ENCODE measurements at regions not wholly inside any gene's neighbourhood (a gene's known extent, or its start where the extent isn't known, plus 50 kb on each side); places are given as distances from the start of the nearest gene placed in this dataset.
A peak's percentile ranks its signal among the peaks of the same experiment; 100 is the strongest.

DNA sequence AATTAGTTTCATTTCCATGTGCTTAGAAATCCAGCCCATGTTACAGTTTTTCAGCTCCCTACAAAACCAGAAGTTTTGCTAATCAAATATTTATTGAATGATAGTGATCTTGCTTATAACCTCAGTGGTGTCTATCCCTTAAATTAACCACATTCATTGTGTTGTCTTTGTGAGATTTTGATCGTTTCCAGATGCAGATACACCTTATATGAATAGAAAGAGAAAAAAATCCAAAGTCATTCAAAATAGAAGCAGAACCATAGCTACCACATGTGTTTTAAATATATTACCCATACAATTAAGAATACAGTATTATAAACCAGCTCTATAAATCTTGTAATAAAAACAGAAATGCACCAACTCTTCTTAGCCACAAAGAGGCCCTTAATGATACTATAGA lies 60.6 kb upstream of the RREB1 start:
- no peaks in the 10 kb centered on the region for H3K9me3 Mint-ChIP-seq
- H3K27ac Mint-ChIP-seq, result peak overlapping the region; percentile 41
- peaks cover 47% of the 10 kb centered on the region for H3K4me1 Mint-ChIP-seq (ENCODE audit: low read depth)
- no peaks in the 10 kb centered on the region for H3K27me3 Mint-ChIP-seq
- intact Hi-C loops (cut with micrococcal nuclease), result no loop called here
- H3K36me3 Mint-ChIP-seq (ENCODE audit: low read depth), result no peaks in the 10 kb centered on the region
- no peak overlapping the region for H3K4me3 Mint-ChIP-seq

DNA sequence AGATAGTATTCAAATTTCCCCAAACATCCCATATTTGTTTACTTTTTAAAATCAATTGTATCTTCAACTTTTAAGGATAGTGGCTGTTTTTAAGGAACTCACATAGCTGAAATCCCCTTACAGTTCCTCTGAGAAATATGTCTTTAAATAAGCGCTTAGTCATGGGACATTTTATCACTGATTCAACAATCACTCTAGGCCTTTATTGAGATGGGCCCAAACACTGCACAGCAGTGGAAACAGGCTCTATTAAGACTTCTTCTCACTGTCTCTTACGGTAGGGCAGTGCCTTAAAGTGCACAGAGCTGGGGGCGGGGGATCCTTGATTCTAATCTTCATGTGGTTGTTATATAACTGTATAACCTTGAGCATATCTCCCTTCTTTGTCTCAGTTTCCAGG lies 59.8 kb upstream of the RREB1 start:
- Mint-ChIP-seq H3K27me3 (no peaks in the 10 kb centered on the region), H3K36me3 (ENCODE audit: low read depth) (peaks cover 5% of the 10 kb centered on the region)
- intact Hi-C loops (cut with micrococcal nuclease), result no loop called here

DNA sequence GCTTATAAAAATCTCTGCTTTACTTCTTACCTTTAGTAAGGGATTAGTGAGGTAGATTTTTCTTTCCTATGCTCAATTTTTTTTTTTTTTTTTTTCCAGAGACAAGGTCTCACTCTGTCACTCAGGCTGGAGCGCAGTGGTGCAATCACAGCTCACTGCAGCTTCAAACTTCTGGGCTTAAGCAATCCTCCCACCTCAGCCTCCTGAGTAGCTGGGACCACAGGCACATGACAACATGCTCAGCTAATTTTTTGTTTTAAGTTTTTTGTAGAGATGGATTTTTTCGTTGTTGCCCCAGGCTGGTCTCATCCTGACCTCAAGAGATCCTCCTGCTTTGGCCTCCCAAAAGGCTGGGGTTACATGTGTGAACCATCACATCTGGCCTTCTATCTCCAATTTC lies 58.9 kb upstream of the RREB1 start:
- Mint-ChIP-seq H3K27me3 (no peaks in the 10 kb centered on the region), H3K36me3 (ENCODE audit: low read depth) (peaks cover 7% of the 10 kb centered on the region), H3K27ac (peak overlapping the region; percentile 88), H3K4me1 (ENCODE audit: low read depth) (peaks cover 47% of the 10 kb centered on the region), H3K9me3 (no peaks in the 10 kb centered on the region), H3K4me3 (no peak overlapping the region)
- intact Hi-C loops (cut with micrococcal nuclease), result no loop called here

More for the DNA sequence above, 59.8 kb upstream of the RREB1 start:
- H3K4me1 Mint-ChIP-seq (ENCODE audit: low read depth), result peaks cover 44% of the 10 kb centered on the region
- H3K27ac Mint-ChIP-seq, result peak overlapping the region; percentile 88
- no peaks in the 10 kb centered on the region for H3K9me3 Mint-ChIP-seq
- peak overlapping the region; percentile 4 for H3K4me3 Mint-ChIP-seq

DNA sequence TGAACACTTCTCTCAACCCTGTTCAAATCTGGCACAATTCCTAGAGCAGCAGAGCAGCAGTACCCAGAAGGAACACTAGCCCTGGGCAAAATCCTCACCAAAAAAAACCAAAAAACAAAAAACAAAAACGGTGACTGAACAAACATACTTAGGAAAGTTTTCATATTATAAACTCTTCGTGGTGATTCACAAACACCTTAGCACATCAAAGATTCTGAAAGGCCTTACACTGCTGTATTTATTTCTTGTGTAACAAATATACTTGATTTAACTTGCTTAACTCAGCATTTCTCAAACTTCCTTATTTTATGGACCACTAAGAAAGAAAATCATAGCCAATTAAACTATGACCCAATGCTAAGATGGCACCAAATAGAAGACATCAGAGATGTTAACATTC lies 57.8 kb upstream of the RREB1 start:
- intact Hi-C loops (cut with micrococcal nuclease), result loop anchor here (5.0 kb wide), 1 partner anchor 253 kb away; no protein-coding TSS in a partner anchor
- Mint-ChIP-seq H3K36me3 (ENCODE audit: low read depth) (peaks cover 7% of the 10 kb centered on the region), H3K4me1 (ENCODE audit: low read depth) (peaks cover 47% of the 10 kb centered on the region), H3K4me3 (no peak overlapping the region), H3K9me3 (no peaks in the 10 kb centered on the region), H3K27ac (peak overlapping the region; percentile 88), H3K27me3 (no peaks in the 10 kb centered on the region)

DNA sequence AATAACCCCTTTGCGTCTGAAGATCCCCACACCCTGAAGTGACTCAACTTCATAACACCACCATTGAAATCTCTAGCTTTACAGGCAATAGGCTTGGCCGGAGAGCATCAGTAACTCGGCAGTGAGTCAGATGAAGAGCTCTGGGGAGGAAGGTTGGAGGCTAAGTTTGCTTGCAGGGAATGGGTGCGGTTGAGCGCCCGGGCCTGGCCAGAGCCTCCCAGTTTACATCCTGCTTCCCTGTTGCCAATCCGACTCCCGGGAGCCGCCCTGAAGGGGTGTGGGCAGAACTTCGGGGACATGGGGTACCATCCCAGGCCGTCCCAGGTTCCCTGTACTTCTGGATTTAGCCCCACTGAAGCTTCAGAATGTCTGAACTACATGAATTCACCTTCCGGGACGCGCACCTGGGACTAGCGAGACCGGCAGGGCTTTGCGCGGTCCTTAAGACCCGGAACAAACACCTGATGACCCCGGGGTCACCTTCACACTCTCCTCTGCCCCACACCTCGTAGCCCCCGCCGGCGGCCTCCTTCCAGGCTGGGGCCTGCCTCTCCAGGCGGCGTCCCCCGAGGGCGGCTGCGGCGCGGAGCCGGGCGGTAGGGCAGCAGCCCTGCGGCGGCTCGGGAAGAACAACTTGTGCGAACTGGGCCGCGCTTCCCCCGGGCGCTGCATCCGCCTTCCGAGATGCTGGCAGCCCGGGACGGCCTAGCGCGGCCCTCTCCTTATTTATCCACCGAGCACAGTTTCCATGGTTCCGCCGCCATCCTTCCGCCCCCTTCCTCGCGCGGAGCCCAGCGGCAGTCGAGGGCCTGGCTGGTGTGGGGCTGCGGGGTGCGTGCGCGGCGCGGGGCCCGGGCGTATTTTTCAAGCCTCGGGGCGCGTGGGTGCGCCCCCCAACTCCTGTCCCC lies 56.6 kb upstream of the RREB1 start:
- peaks cover 13% of the 10 kb centered on the region for H3K36me3 Mint-ChIP-seq (ENCODE audit: low read depth)
- intact Hi-C loops (cut with micrococcal nuclease), result loop anchor here (5.0 kb wide), 1 partner anchor 254 kb away; no protein-coding TSS in a partner anchor
- no peaks in the 10 kb centered on the region for H3K9me3 Mint-ChIP-seq
- peaks cover 47% of the 10 kb centered on the region for H3K4me1 Mint-ChIP-seq (ENCODE audit: low read depth)
- peak overlapping the region; percentile 88 for H3K27ac Mint-ChIP-seq
- no peaks in the 10 kb centered on the region for H3K27me3 Mint-ChIP-seq
- peak overlapping the region; percentile 79 for H3K4me3 Mint-ChIP-seq

DNA sequence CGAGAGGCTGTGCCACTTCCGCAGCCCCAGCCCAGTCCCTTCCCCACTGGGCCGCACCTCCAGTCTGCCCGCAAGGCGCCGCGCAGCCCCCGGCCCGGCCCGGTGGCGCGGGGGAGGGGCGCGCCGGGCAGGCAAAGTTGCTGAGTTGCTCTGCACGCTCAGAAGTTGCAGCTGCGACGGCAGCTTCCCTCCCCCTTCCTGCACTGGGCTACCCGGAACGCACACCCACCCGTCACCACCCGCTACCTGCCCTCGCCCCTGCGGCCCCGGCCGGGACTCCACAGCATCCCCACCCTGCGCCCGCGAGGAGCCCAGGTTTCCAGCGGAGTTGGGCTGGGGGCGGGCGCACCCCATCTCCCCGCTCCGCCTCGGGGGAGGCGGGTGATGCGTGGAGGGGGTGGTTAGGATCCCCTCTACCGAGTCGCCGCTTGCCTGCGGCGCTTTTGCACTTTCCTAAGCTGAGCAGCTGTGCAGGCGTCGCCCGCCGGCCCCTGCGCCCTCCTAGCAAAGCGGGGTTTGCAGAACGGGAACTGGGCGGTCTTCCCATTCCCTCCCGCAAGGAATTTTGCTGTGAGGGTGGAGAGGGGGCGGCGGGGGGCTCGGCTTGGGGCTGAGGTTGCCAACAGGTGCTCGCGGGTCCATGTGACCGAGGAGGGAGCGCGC lies 55.9 kb upstream of the RREB1 start:
- intact Hi-C loops (cut with micrococcal nuclease), result loop anchor here (5.0 kb wide), 1 partner anchor 255 kb away; no protein-coding TSS in a partner anchor

DNA sequence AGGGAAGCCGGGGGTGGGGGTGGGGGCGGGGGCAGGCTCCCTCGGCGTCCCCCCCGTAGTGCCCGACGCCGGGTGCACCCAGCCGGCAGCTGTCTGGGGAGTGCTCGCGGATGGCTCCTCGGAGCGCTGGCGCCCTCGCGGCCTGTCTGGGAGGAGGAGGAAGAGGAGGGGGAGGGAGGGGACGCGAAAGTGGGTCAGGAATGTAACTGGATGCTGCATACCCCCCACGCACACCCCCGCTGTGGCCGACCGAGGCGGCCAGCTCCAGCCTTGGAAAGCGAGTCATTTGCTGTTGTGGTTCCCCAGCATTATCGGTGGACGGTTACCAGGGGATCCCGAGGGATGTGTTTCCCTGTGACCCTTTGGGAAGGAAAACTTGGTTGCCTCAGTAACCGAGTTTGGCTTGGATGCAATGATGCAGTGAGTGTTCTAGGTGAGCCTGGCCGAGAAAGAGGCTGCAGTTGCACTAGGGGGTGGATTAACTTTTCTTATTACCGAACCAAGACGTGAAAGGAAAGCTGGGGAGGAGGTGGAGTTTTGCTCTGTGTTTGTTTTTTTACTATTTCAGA lies 55.2 kb upstream of the RREB1 start:
- H3K9me3 Mint-ChIP-seq, result no peaks in the 10 kb centered on the region
- H3K36me3 Mint-ChIP-seq (ENCODE audit: low read depth), result peaks cover 26% of the 10 kb centered on the region
- H3K27me3 Mint-ChIP-seq, result no peaks in the 10 kb centered on the region
- H3K4me3 Mint-ChIP-seq, result peak overlapping the region; percentile 79
- peak overlapping the region; percentile 88 for H3K27ac Mint-ChIP-seq
- peaks cover 60% of the 10 kb centered on the region for H3K4me1 Mint-ChIP-seq (ENCODE audit: low read depth)
- intact Hi-C loops (cut with micrococcal nuclease), result loop anchor here (5.0 kb wide), 1 partner anchor 255 kb away; no protein-coding TSS in a partner anchor

More for the DNA sequence above, 55.9 kb upstream of the RREB1 start:
- Mint-ChIP-seq H3K27ac (peak overlapping the region; percentile 88), H3K4me3 (peak overlapping the region; percentile 79), H3K9me3 (no peaks in the 10 kb centered on the region), H3K27me3 (no peaks in the 10 kb centered on the region), H3K36me3 (ENCODE audit: low read depth) (peaks cover 21% of the 10 kb centered on the region), H3K4me1 (ENCODE audit: low read depth) (peaks cover 55% of the 10 kb centered on the region)

DNA sequence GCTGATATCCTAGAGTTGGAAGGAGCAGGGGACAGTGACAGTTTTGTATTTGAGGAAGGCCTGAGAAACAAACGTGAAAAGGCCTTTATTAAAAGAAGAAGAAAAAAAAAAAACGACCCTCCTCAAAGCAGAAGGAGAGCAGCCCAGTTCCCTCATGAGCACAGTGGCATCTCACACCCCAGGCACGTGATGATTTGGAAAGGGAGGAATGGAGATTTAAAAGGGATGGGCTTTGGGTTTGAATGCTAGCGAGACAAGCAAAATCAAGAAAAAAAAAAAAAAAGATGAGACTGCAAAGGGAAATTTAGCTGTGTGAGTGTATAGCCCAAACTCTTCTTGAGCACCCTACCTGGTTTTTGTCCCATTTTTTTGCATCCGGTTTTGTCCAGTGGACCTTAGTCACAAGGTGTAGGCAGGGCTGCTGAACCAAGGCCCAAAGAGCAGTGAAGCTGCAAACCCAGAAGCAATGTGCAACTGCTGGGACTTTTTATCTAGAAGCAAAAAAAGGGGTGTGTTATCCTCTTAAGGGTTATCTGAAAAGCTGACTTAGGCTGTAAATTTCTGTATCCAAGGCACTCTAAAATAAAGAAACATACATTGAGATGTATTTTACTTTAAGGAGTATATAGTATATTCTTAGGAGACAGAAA lies 54.5 kb upstream of the RREB1 start:
- Mint-ChIP-seq H3K9me3 (no peaks in the 10 kb centered on the region), H3K36me3 (ENCODE audit: low read depth) (peaks cover 32% of the 10 kb centered on the region), H3K27me3 (no peaks in the 10 kb centered on the region), H3K4me3 (peak overlapping the region; percentile 79), H3K27ac (peak overlapping the region; percentile 88), H3K4me1 (ENCODE audit: low read depth) (peaks cover 59% of the 10 kb centered on the region)
- intact Hi-C loops (cut with micrococcal nuclease), result loop anchor here (5.0 kb wide), 1 partner anchor 256 kb away; no protein-coding TSS in a partner anchor
